IMR-90 (cell line): ENCODE measurements at regions not wholly inside any gene's neighbourhood (a gene's known extent, or its start where the extent isn't known, plus 50 kb on each side); places are given as distances from the start of the nearest gene placed in this dataset.

ENCODE experiments used
- BHLHE40 ChIP-seq: fragments of 150-350 bp; IDR thresholded peaks from 2 replicates; pipeline ENCODE4 v1.6.1; 2016; ENCODE audit warnings: mild to moderate bottlenecking, low read depth, low read length
- CEBPB ChIP-seq: IDR thresholded peaks from 2 replicates; pipeline ENCODE4 v1.6.1; 2012; ENCODE audit warnings: low read depth, low read length, improper control_type of control experiment
- CHD1 ChIP-seq: IDR thresholded peaks from 2 replicates; pipeline ENCODE4 v1.6.1; 2012; ENCODE audit warnings: low read depth, low read length, improper control_type of control experiment
- CTCF ChIP-seq: conservative IDR thresholded peaks from 2 replicates; pipeline ENCODE4 v1.5.1; 2012; ENCODE audit warnings: mild to moderate bottlenecking, low read depth, low read length, improper control_type of control experiment
- FOS ChIP-seq: fragments of 150-350 bp; IDR thresholded peaks from 2 replicates; pipeline ENCODE4 v1.6.1; 2016; ENCODE audit warnings: low read depth, low read length
- MAFK ChIP-seq: IDR thresholded peaks from 2 replicates; pipeline ENCODE4 v1.6.1; 2012; ENCODE audit warnings: low read depth, low read length, improper control_type of control experiment
- MAZ ChIP-seq: IDR thresholded peaks from 2 replicates; pipeline ENCODE4 v1.6.1; 2012; ENCODE audit warnings: low read depth, mild to moderate bottlenecking, low read length, improper control_type of control experiment, moderate library complexity, borderline replicate concordance
- MXI1 ChIP-seq: IDR thresholded peaks from 2 replicates; pipeline ENCODE4 v1.6.1; 2012; ENCODE audit warnings: low read depth, mild to moderate bottlenecking, low read length, moderate library complexity, borderline replicate concordance
- POLR2A ChIP-seq: IDR thresholded peaks from 2 replicates; pipeline ENCODE4 v1.6.1; 2012; ENCODE audit warnings: mild to moderate bottlenecking, low read depth, low read length
- RAD21 ChIP-seq: IDR thresholded peaks from 2 replicates; pipeline ENCODE4 v1.6.1; 2012; ENCODE audit warnings: low read length, improper control_type of control experiment
- RCOR1 ChIP-seq: IDR thresholded peaks from 2 replicates; pipeline ENCODE4 v1.6.1; 2012; ENCODE audit warnings: mild to moderate bottlenecking, low read length, improper control_type of control experiment; ENCODE audit not compliant: insufficient replicate concordance
- RFX5 ChIP-seq: IDR thresholded peaks from 2 replicates; pipeline ENCODE4 v1.8.0; 2012; ENCODE audit warnings: low read depth, mild to moderate bottlenecking, low read length, moderate library complexity
- SMC3 ChIP-seq: fragments of 150-350 bp; IDR thresholded peaks from 2 replicates; pipeline ENCODE4 v1.6.1; 2016; ENCODE audit warnings: low read depth, mild to moderate bottlenecking, antibody characterized with exemption, low read length, moderate library complexity
- USF2 ChIP-seq: fragments of 150-350 bp; IDR thresholded peaks from 2 replicates; pipeline ENCODE4 v1.6.1; 2017; ENCODE audit warnings: mild to moderate bottlenecking, antibody characterized with exemption, low read length, low read depth

DNA sequence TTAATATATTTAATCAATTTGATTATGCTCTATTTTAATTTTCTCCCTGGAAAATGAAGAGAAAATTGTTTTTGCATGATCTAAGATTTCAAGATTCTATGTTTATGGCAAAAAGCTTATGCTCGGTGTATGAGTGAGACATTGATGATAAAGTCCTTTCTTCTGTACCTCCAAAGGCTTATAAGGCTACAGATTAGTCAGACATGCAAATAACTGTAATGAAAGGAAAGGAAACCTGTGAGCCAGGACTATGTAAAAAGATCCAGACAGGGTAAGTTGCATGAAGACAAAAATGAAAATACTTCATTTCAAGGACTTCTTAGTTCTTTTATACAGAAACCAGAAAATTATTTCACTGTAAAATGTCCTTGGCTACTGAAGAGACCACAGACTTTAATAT is 52.2 kb upstream of the EDIL3 start:
- TF ChIP-seq MXI1 (no peak), CTCF (no peak), USF2 (no peak), POLR2A (no peak), MAZ (no peak), SMC3 (no peak), MAFK (no peak), CHD1 (no peak), RAD21 (no peak), CEBPB (no peak), RCOR1 (no peak), FOS (no peak), BHLHE40 (no peak), RFX5 (no peak)
